IPS-18a (cell line): ENCODE measurements at regions not wholly inside any gene's neighbourhood (a gene's known extent, or its start where the extent isn't known, plus 50 kb on each side); places are given as distances from the start of the nearest gene placed in this dataset.

Experiments
- H3K27ac ChIP-seq: one replicate; pipeline ENCODE4 v1.5.1; 2013; ENCODE audit warnings: low read length
- H3K27me3 ChIP-seq: one replicate; pipeline ENCODE4 v1.6.1; 2013; ENCODE audit warnings: mild to moderate bottlenecking, low read length; ENCODE audit not compliant: control insufficient read depth, insufficient read depth
- H3K36me3 ChIP-seq: one replicate; pipeline ENCODE4 v1.6.1; 2013; ENCODE audit warnings: low read depth, low read length; ENCODE audit not compliant: control insufficient read depth
- H3K4me1 ChIP-seq: one replicate; pipeline ENCODE4 v1.6.1; 2013; ENCODE audit warnings: low read depth, low read length; ENCODE audit not compliant: control insufficient read depth
- H3K4me3 ChIP-seq: one replicate; pipeline ENCODE4 v1.5.1; 2013; ENCODE audit warnings: low read length
- H3K9ac ChIP-seq: one replicate; pipeline ENCODE4 v1.6.1; 2013; ENCODE audit warnings: mild to moderate bottlenecking, low read length, moderate library complexity
- H3K9me3 ChIP-seq: one replicate; pipeline ENCODE4 v1.6.1; 2013; ENCODE audit warnings: low read depth, low read length; ENCODE audit not compliant: control insufficient read depth

GRCh38 chr6:6995328-6995727, 112.4 kb upstream of the RREB1 start:
- no peak overlapping the region for H3K9ac ChIP-seq
- no peaks in the 10 kb centered on the region for H3K4me1 ChIP-seq
- H3K27me3 ChIP-seq = no peaks in the 10 kb centered on the region
- H3K27ac ChIP-seq = no peak overlapping the region
- H3K4me3 ChIP-seq = no peak overlapping the region
- H3K9me3 ChIP-seq = no peaks in the 10 kb centered on the region
- H3K36me3 ChIP-seq = no peaks in the 10 kb centered on the region

- H3K27ac ChIP-seq = no peak overlapping the region
- H3K9ac ChIP-seq = no peak overlapping the region
- no peaks in the 10 kb centered on the region for H3K9me3 ChIP-seq
- H3K4me1 ChIP-seq = no peaks in the 10 kb centered on the region
- H3K36me3 ChIP-seq = no peaks in the 10 kb centered on the region
- H3K4me3 ChIP-seq = no peak overlapping the region
- no peaks in the 10 kb centered on the region for H3K27me3 ChIP-seq
Measured at GRCh38 chr6:6996124-6996523, 111.6 kb upstream of the RREB1 start.

DNA sequence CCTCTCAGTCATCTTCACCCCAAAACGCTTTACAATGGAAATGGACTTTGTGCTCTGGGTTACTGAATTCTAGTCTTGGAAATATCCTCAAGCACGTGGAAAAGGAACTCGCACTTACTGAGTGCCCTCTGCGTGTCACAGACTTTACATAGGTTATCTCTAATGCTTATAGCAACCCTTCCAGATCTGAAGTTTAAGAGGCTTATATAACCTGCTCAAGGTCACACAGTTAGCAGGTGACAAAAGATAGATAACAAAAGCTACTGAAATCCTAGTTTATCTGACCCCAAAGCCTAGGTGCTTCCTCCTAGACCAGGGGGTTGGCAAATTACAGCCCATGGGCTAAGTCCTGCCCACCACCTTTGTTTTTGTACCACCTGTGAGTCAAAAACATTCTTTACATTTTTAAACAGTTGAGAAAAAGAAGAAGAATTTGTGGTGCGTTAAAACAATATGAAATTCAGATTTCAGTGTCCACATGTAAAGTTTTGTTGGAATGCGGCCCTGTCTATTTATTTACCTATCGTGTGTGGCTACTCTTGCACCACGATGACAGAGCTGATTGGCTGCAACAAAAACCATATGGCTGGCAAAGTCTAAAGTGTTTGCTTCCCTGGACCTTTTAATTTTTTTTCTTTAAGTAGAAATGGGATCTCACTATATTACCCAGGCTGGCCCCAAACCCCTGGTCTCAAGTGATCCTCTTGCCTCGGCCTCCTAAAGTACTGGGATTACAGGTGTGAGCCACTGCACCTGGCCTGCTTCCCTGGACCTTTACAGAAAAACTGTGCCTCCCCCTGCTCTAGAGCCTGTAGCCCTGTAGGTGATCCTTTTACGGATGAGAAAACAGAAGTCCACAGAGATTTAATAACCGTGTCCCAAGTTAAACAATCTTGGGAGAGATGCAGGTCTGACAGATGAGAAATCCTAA, 110.2 kb upstream of the RREB1 start:
- no peaks in the 10 kb centered on the region for H3K9me3 ChIP-seq
- no peaks in the 10 kb centered on the region for H3K4me1 ChIP-seq
- no peak overlapping the region for H3K27ac ChIP-seq
- no peak overlapping the region for H3K9ac ChIP-seq
- no peaks in the 10 kb centered on the region for H3K36me3 ChIP-seq
- no peaks in the 10 kb centered on the region for H3K27me3 ChIP-seq
- no peak overlapping the region for H3K4me3 ChIP-seq

DNA sequence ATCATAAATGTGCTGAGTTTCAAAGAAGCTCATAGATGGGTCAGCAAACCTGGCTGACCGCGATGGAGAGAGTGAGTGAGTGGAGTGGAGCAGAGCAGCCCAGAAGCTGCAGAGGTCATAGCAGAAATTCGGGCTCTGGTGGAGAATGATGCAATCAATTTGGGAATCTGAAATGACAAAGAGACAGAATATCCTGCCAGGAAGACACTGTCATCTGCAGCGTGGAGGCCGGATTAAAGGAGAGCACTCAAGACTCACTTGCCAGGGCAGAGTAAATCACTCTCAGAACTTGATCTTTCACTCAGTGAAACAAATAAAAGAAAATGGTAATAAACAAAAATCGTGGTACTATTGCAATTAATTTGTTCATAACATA, 109.6 kb upstream of the RREB1 start:
- no peak overlapping the region for H3K27ac ChIP-seq
- H3K9ac ChIP-seq = no peak overlapping the region

GRCh38 chr6:7000825-7001777, 106.7 kb upstream of the RREB1 start:
- H3K27me3 ChIP-seq = no peaks in the 10 kb centered on the region
- no peak overlapping the region for H3K9ac ChIP-seq
- H3K36me3 ChIP-seq = no peaks in the 10 kb centered on the region
- H3K4me1 ChIP-seq = no peaks in the 10 kb centered on the region
- no peak overlapping the region for H3K27ac ChIP-seq
- no peak overlapping the region for H3K4me3 ChIP-seq
- no peaks in the 10 kb centered on the region for H3K9me3 ChIP-seq

More for the DNA sequence above, 109.6 kb upstream of the RREB1 start:
- Histone ChIP-seq H3K36me3 (no peaks in the 10 kb centered on the region), H3K4me3 (no peak overlapping the region), H3K27me3 (no peaks in the 10 kb centered on the region), H3K9me3 (no peaks in the 10 kb centered on the region), H3K4me1 (no peaks in the 10 kb centered on the region)

DNA sequence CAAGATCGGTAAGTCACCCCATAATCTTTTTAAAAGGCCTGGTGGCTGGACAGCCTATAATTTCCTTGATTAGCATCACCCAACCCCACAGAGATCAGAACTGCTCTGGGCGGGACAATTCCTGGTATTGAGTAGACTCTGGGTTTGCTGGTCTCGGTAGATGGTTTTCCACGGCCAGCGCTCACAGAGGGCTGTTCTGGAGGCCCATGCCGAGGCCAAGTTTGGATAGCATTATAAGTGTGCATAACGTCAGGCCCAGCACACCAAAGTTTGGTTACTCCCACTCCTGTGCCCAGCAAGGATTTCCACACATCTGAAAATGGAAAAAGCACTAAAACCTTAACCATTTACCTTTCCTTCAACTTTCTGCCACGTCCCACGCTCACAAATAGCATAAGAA, 104.7 kb upstream of the RREB1 start:
- H3K4me3 ChIP-seq = no peak overlapping the region

GRCh38 chr6:7004581-7005297, 103.0 kb upstream of the RREB1 start:
- Histone ChIP-seq H3K9ac (no peak overlapping the region), H3K9me3 (no peaks in the 10 kb centered on the region), H3K36me3 (no peaks in the 10 kb centered on the region), H3K4me3 (no peak overlapping the region), H3K4me1 (peaks cover 7% of the 10 kb centered on the region), H3K27me3 (no peaks in the 10 kb centered on the region), H3K27ac (no peak overlapping the region)

More for the DNA sequence above, 104.7 kb upstream of the RREB1 start:
- Histone ChIP-seq H3K36me3 (no peaks in the 10 kb centered on the region), H3K9ac (no peak overlapping the region), H3K4me1 (no peaks in the 10 kb centered on the region), H3K27ac (no peak overlapping the region), H3K9me3 (no peaks in the 10 kb centered on the region), H3K27me3 (no peaks in the 10 kb centered on the region)

DNA sequence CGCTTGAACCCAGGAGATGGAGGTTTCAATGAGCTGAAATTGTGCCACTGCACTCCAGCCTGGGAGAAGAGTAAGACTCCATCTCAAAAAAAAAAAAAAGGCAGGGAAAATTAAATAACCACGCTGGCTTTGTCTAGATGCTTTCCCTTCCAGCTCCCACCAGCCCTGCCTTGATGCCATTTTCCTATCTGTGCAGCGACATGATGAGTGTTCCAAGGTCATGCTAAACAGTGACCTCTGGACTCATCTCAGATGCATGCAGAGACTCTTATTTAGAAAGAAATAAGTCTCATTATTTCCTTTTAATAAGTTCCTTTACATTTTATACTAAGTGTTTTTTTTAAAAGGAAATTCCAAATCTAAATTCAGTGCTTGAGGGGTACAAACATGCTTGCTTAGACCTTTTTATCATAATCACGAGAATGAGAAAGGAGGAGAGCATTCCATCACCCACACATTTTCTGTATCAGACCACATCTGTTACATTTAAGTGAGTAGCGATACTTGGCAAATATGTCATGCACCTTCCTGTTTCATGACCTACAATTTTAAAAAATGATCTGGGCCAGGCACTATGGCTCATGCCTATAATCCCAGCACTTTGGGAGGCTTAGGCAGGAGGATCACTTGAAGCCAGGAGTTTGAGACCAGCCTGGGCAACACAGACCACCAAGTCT, 101.1 kb upstream of the RREB1 start:
- H3K27me3 ChIP-seq = no peaks in the 10 kb centered on the region
- no peak overlapping the region for H3K4me3 ChIP-seq
- H3K4me1 ChIP-seq = peaks cover 7% of the 10 kb centered on the region
- H3K9ac ChIP-seq = no peak overlapping the region
- no peaks in the 10 kb centered on the region for H3K36me3 ChIP-seq
- no peaks in the 10 kb centered on the region for H3K9me3 ChIP-seq
- H3K27ac ChIP-seq = no peak overlapping the region

GRCh38 chr6:7008451-7008988, 99.2 kb upstream of the RREB1 start:
- Histone ChIP-seq H3K9me3 (no peaks in the 10 kb centered on the region), H3K4me1 (peaks cover 7% of the 10 kb centered on the region), H3K27ac (no peak overlapping the region), H3K4me3 (no peak overlapping the region), H3K27me3 (no peaks in the 10 kb centered on the region), H3K36me3 (no peaks in the 10 kb centered on the region), H3K9ac (no peak overlapping the region)

GRCh38 chr6:7016226-7016625, 91.5 kb upstream of the RREB1 start:
- no peaks in the 10 kb centered on the region for H3K36me3 ChIP-seq
- no peaks in the 10 kb centered on the region for H3K27me3 ChIP-seq
- no peak overlapping the region for H3K27ac ChIP-seq
- no peak overlapping the region for H3K9ac ChIP-seq
- H3K4me1 ChIP-seq = no peaks in the 10 kb centered on the region
- no peak overlapping the region for H3K4me3 ChIP-seq
- H3K9me3 ChIP-seq = no peaks in the 10 kb centered on the region
